ENCODE measurements at regions not wholly inside any gene's neighbourhood (a gene's known extent, or its start where the extent isn't known, plus 50 kb on each side); places are given as distances from the start of the nearest gene placed in this dataset.

GRCh38 chr3:167895178-167895577, 159.7 kb downstream of the SERPINI1 start:
- ATAC-seq, result no peak
- no peak for DNase-seq (ENCODE audit: low read depth in 1 of 2, low spot score in 1 of 2)
- Histone ChIP-seq H3K4me2 (no peak overlapping the region), H3K27ac (no peak overlapping the region), H3K4me3 (no peak overlapping the region), H3K4me1 (no peaks in the 10 kb centered on the region), H3K9me3 (no peaks in the 10 kb centered on the region)
- CTCF ChIA-PET, result no interaction called here
- no peak for TF ChIP-seq FOSB (CRISPR knock-in tag; IDR thresholded peaks at IDR 0.05)
- TF ChIP-seq ESRRA (IDR thresholded peaks at IDR 0.05; ENCODE audit: borderline replicate concordance, low read length), result no peak
- no peak for TF ChIP-seq JUNB (IDR thresholded peaks at IDR 0.05)
- no peak for TF ChIP-seq MYC (IDR thresholded peaks at IDR 0.05; ENCODE audit: borderline replicate concordance, low read length)
- TF ChIP-seq, protein P1, sequence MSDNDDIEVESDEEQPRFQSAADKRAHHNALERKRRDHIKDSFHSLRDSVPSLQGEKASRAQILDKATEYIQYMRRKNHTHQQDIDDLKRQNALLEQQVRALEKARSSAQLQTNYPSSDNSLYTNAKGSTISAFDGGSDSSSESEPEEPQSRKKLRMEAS (IDR thresholded peaks at IDR 0.05), result no peak
- TF ChIP-seq, protein P2, sequence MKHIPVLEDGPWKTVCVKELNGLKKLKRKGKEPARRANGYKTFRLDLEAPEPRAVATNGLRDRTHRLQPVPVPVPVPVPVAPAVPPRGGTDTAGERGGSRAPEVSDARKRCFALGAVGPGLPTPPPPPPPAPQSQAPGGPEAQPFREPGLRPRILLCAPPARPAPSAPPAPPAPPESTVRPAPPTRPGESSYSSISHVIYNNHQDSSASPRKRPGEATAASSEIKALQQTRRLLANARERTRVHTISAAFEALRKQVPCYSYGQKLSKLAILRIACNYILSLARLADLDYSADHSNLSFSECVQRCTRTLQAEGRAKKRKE (CRISPR knock-in tag; IDR thresholded peaks at IDR 0.05; ENCODE audit: low read depth), result no peak
- 42% methylated on average over 1 of the region's 1 CpG for WGBS (ENCODE audit: missing lambda C conversion rate)
- POLR2A ChIA-PET, result no interaction called here
- no peak for FAIRE-seq

- ATAC-seq (no peak), DNase-seq (ENCODE audit: low read depth in 1 of 2, low spot score in 1 of 2) (no peak), FAIRE-seq (no peak)
- Histone ChIP-seq H3K27ac (no peak overlapping the region), H3K9me3 (no peaks in the 10 kb centered on the region), H3K4me3 (no peak overlapping the region), H3K4me1 (peaks cover 1% of the 10 kb centered on the region; the same call in 2 of the 3 replicates), H3K4me2 (no peak overlapping the region)
- ChIA-PET POLR2A (no interaction called here), CTCF (no interaction called here)
- no peak for TF ChIP-seq ZC3H11A (IDR thresholded peaks at IDR 0.05)
- no peak for TF ChIP-seq RFX5 (IDR thresholded peaks at IDR 0.05)
- TF ChIP-seq FOXS1 (CRISPR knock-in tag; IDR thresholded peaks at IDR 0.05), result no peak
- TF ChIP-seq NR3C1 (IDR thresholded peaks at IDR 0.05), result no peak
- TF ChIP-seq MAFK (IDR thresholded peaks at IDR 0.05; ENCODE audit: partially characterized antibody), result no peak
- TF ChIP-seq, protein P3, sequence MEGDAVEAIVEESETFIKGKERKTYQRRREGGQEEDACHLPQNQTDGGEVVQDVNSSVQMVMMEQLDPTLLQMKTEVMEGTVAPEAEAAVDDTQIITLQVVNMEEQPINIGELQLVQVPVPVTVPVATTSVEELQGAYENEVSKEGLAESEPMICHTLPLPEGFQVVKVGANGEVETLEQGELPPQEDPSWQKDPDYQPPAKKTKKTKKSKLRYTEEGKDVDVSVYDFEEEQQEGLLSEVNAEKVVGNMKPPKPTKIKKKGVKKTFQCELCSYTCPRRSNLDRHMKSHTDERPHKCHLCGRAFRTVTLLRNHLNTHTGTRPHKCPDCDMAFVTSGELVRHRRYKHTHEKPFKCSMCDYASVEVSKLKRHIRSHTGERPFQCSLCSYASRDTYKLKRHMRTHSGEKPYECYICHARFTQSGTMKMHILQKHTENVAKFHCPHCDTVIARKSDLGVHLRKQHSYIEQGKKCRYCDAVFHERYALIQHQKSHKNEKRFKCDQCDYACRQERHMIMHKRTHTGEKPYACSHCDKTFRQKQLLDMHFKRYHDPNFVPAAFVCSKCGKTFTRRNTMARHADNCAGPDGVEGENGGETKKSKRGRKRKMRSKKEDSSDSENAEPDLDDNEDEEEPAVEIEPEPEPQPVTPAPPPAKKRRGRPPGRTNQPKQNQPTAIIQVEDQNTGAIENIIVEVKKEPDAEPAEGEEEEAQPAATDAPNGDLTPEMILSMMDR (IDR thresholded peaks at IDR 0.05), result no peak
- no peak for TF ChIP-seq ZFP36 (IDR thresholded peaks at IDR 0.05; ENCODE audit: borderline replicate concordance, partially characterized antibody)
- no peak for TF ChIP-seq SREBF2 (IDR thresholded peaks at IDR 0.05)
- no peak for TF ChIP-seq E2F6 (IDR thresholded peaks at IDR 0.05; ENCODE audit: borderline replicate concordance, low read depth)
- TF ChIP-seq PHF8 (IDR thresholded peaks at IDR 0.05; ENCODE audit: borderline replicate concordance, low read depth), result no peak
- TF ChIP-seq, protein P4, sequence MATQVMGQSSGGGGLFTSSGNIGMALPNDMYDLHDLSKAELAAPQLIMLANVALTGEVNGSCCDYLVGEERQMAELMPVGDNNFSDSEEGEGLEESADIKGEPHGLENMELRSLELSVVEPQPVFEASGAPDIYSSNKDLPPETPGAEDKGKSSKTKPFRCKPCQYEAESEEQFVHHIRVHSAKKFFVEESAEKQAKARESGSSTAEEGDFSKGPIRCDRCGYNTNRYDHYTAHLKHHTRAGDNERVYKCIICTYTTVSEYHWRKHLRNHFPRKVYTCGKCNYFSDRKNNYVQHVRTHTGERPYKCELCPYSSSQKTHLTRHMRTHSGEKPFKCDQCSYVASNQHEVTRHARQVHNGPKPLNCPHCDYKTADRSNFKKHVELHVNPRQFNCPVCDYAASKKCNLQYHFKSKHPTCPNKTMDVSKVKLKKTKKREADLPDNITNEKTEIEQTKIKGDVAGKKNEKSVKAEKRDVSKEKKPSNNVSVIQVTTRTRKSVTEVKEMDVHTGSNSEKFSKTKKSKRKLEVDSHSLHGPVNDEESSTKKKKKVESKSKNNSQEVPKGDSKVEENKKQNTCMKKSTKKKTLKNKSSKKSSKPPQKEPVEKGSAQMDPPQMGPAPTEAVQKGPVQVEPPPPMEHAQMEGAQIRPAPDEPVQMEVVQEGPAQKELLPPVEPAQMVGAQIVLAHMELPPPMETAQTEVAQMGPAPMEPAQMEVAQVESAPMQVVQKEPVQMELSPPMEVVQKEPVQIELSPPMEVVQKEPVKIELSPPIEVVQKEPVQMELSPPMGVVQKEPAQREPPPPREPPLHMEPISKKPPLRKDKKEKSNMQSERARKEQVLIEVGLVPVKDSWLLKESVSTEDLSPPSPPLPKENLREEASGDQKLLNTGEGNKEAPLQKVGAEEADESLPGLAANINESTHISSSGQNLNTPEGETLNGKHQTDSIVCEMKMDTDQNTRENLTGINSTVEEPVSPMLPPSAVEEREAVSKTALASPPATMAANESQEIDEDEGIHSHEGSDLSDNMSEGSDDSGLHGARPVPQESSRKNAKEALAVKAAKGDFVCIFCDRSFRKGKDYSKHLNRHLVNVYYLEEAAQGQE (IDR thresholded peaks at IDR 0.05), result no peak
- no peak for TF ChIP-seq HDAC2 (IDR thresholded peaks at IDR 0.05)
- TF ChIP-seq SMC3 (IDR thresholded peaks at IDR 0.05), result no peak
- no peak for TF ChIP-seq EHF (CRISPR knock-in tag; IDR thresholded peaks at IDR 0.05)
- no peak for TF ChIP-seq POLR2AphosphoS2 (conservative IDR thresholded peaks at IDR 0.05; ENCODE audit: low read length)
- 50% methylated on average over 4 of the region's 4 CpGs for WGBS (ENCODE audit: missing lambda C conversion rate)
These were observed 156.7 kb downstream of the SERPINI1 start for GRCh38 chr3:167892205-167892604.
